Stimulated activated CD8-positive, alpha-beta memory T cell treated with anti-CD3 and anti-CD28 coated beads, Interleukin-12 subunit alpha, Interleukin-12 subunit beta, amount 100 ng/mL, for 24 hours (primary cell): ENCODE measurements at regions not wholly inside any gene's neighbourhood (a gene's known extent, or its start where the extent isn't known, plus 50 kb on each side); places are given as distances from the start of the nearest gene placed in this dataset.

Source experiments
- DNase-seq: peaks from one replicate; pipeline ENCODE4 v3.0.0-alpha.2; 2020; ENCODE audit errors: extremely low read depth

- DNase-seq, result no peak
Measured at GRCh38 chr6:26215585-26216358, 128.5 kb downstream of the HFE start.

DNA sequence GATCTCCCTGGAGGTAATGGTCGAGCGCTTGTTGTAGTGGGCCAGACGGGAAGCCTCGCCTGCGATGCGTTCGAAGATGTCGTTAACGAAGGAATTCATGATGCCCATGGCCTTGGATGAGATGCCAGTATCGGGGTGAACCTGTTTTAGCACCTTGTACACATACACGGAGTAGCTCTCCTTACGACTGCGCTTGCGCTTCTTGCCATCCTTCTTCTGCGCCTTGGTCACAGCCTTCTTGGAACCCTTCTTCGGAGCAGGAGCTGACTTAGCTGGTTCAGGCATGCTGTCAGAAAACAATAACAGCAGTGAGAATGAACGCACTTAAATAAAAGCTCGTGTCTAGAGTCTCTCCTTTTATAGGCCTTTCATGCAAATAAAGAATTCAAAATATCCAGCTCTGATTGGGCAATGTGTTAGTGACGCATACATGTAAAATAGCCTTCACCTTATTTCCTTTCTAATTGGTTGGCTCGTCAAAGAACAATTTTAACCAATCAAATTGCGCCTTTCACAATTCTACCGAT, 129.2 kb downstream of the HFE start:
- no peak for DNase-seq

- DNase-seq, result no peak
Measured at GRCh38 chr6:26216886-26217713, 129.9 kb downstream of the HFE start.

- no peak for DNase-seq
Measured at GRCh38 chr6:26217714-26218075, 130.5 kb downstream of the HFE start.

GRCh38 chr6:26218824-26219223, 131.6 kb downstream of the HFE start:
- no peak for DNase-seq

DNA sequence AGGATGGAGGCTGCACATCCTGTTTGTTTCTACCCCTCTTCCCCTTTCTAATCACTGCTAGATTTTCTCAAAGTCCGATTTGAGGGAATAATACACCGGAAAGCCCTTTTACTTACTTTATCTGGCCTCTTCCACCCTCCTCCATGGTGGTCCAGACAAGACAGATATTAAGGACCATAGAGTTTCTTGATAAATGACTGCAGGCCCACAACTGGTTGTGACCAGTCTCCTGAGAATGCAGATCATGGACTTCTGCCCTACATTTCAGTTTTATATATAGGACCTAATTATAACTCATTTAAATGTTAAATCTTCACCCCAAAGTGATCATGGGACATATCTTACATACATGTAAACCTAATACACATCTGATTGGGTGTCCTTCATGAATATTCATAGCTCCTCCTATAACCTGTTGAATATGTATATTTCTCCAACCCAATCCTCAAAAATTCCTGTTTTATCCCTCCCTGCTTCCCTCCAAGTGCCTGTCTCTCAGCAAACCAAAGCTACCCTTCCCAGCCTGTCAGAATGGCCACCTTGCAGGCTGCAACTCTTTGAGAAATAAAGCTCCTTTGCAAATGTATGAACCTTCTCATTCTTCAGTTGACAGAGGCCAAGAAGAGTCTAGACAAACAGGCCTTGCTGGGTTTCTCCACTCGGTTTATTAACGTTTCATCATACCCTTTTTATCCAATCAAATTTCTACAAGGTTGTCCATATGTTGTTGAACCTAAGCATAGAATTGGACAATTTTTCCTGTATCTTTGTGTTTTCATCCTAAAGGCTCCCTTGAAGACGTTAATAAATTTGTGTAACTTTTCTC, 133.1 kb downstream of the HFE start:
- no peak for DNase-seq

- DNase-seq, result no peak
Measured at GRCh38 chr6:26221186-26221585, 134.0 kb downstream of the HFE start.

DNA sequence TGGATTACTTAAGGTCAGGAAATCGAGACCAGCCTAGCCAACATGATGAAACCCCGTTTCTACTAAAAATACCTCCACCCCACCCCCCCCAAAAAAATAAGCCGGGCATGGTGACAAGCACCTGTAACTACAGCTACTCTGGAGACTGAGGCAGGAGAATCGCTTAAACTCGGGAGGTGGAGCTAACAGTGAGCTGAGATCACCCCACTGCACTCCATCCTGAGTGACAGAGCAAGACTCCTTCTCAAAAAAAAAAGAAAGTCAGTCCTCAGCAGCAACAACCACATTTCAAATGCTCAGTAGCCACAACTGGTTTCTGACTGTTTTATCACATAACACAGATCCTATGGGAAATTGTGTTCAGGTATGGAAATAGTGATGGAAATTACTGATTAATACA, 135.3 kb downstream of the HFE start:
- no peak for DNase-seq

DNA sequence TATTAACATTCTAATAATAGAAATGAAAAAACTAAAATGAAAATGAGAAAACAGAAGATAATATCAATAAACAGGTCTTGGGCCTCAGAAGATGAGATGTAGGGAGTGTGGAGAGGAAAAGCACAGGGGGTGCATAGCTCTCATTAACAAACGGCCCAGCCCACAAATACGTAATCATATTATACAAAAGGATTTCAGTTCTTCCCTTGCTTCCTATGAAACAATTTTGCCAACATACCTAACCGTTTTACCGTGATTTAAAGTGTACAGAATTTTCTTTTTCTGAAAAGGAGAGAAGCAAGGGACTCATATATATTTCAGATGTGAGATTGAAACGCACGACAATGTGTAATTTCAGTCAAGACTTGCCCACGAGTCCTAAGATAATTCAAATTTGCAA, 136.0 kb downstream of the HFE start:
- no peak for DNase-seq

DNA sequence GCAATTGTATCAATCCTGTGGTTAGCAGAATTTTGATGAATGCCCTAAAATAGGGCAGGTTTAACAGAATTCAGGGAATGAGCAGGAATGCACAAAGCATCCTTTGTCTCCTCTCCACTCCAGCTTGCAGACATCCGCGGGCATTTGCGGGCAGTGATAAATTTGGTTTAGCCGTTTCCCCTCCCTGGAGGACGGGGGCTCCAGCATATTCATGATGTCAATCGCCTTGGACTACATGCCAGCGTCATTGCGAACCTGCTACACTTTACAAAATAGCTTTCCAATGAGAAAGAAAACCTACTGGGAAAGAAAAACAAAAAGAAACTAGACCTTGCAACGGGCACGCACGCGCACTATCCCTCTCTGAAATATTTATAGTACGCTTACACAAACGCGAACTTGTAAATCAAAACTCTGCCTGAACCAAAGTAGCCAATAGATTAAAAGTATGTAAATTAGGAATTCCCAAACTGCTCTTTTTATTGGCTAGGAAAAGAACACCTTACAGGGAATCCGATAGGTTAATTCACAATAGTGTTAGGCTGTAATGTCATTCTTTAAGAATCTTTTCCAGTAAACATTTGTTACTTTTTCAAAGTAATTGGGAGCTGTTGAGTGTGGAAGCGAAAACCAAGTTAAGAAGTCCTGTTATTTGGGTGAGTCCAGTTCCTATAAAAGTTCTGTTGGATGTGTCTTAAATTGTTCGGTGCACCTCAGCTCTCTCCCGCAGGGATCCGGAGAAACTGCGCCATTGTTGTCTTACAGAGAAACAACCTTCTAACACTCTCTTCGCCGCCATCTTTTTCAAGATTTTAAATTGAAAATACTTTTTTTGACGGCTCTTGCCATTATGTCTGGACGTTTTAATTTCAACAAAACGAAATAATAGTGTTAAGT, 136.7 kb downstream of the HFE start:
- DNase-seq, result no peak

DNA sequence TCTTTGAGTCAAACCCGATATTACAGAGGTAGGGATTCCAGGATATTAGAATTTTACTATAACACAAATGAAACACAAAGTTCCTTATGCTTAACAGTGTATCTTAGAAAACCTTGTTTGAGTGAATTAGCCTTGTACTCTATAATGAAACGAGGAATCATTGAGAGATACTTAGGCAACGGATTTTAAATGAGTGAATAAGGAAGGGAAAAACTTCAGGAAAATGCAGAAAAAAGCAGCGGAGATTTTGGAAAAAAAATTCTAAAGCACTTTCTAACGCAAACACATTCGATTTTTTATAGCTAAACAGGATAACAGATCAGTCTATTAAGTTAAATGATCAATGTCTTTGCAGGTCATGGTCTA, 137.3 kb downstream of the HFE start:
- DNase-seq, result no peak

DNA sequence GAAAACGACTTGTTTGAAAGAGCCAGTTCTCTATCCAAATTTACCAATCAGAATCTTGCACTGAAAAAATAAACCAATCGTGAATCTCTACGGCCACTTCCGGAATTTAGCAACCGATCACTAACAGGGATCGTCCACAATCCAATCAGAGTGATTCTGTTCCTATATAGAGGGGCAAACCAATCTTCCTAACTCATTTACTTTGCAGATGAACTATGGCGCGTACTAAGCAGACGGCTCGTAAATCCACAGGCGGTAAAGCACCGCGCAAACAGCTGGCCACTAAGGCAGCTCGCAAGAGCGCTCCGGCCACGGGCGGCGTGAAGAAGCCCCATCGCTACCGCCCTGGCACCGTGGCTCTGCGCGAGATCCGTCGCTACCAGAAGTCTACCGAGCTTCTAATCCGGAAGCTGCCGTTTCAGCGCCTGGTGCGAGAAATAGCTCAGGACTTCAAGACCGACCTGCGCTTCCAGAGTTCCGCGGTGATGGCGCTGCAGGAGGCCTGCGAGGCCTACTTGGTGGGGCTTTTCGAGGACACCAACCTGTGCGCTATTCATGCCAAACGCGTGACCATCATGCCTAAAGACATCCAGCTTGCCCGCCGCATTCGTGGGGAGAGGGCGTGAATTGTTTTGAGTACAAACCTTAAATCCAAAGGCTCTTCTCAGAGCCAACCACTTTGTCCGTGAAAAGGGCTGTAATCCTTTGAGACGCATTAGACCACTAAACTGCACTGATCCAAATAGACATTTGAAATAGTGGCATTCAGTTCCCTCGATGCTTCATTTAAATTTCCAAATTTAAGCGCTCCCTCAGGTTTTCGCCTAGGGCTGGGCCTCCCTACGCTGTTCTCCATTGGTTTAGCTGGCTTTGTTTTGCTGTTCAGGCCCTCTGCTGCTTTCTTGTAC, 138.0 kb downstream of the HFE start:
- no peak for DNase-seq

DNA sequence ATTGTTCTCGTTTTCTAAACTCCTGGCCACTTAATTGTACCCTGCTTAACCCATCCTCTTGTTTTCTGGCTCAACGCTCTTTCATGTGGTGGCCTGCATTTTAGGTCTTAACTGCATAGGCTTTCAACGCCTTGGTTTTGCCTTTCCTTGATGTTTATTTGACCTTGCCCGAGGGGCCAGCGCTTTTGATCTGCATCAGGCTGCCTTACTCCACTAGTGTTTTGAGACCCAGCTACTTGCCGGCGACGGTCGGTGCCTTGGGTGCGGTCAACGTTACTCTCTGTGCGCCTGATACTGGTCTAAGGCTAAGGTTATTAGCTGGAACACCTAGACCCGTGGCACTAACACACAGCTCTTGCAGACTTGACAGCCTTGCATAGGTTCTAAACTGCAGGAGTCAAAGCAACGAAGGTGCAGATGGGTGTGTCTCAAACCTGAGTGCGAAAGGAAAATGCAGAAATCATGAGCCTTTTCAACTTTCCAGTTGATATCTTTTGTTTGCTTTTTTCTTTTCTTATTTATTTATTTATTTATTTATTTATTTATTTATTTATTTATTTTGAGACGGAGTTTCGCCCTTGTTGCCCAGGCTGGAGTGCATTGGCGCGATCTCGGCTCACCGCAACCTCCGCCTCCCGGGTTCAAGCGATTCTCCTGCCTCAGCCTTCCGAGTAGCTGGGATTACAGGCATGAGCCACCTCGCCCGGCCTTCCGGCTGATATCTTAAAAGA, 138.8 kb downstream of the HFE start:
- no peak for DNase-seq

- DNase-seq, result no peak
Measured at GRCh38 chr6:26226579-26226967, 138.4 kb upstream of the BTN3A2 start.

DNA sequence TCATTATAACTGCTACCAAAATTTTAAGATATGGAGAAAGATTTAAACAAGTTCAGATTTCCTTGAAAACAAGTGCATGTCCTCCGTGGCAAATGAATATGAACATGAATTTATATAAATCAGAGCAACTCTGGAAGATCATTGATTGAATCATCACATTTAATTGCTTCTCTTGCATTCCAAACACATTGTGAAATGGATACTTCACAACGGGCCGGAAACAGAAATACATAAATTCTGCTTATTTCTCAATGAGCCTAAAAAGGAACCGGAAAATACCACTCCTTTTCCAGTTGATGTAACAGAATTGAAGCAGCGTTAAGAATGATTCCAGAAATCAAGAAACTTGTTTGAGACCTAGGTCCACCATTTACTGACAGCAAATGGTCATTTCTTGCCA, 134.6 kb upstream of the BTN3A2 start:
- no peak for DNase-seq

GRCh38 chr6:26231006-26231587, 133.9 kb upstream of the BTN3A2 start:
- no peak for DNase-seq

GRCh38 chr6:26232306-26232939, 132.6 kb upstream of the BTN3A2 start:
- DNase-seq, result no peak

DNA sequence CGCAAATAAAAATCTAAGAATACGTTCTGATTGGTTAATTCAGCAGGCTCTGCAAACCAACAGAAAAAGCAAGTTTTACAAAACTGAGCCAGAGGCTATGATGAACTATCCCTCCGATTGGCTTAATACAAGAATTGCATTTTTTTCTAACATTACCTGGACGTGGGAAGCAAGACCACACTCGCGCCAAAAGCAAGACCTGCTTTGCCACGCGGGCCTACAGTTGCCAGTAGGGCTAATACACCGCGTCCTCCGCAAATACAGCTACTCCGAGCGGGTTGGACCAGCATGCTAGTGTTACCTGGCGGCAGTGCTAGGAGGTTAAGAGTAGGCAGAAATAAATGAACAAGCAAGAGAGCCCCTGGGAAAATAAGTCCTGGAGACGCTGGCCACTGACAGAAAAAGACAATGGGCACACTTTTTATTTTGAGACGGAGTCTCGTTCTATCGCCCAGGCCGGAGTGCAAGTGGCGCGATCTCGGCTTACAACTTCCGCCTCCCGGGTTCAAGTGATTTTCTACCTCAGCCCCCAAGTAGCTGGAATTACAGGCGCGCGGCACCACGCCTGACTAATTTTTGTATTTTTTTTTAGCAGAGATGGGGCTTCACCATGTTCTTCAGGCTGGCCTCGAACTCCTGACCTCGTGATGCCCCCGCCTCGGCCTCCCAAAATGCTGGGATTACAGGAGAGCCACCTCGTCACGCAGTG, 131.9 kb upstream of the BTN3A2 start:
- no peak for DNase-seq
